ENCODE measurements at regions not wholly inside any gene's neighbourhood (a gene's known extent, or its start where the extent isn't known, plus 50 kb on each side); places are given as distances from the start of the nearest gene placed in this dataset.

DNA sequence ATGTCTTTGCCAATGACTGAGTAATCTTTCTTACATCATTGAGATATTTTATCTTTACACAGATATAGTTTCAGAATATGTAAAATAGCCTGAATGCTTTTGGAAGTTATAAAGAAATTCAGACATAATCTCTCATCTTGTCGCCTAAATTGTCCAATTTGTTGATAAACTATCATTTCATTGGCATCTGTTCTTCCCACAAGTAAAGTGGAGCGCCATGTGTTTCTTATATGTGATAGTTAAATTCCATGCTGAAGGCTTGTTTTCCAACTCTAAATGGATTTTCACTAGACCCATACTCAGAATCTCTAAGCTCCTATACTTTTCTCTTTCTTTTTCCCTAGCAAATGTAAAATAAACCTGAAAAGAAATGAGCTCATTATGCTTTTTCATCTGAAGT lies 640.1 kb upstream of the MBL2 start:
- TF ChIP-seq CTCF (IDR thresholded peaks at IDR 0.05) (no peak), POLR2A (IDR thresholded peaks at IDR 0.05) (no peak)
- DNase-seq (no peak), ATAC-seq (no peak)
- no peak overlapping the region for H3K27ac ChIP-seq
- no peak overlapping the region for H3K4me3 ChIP-seq
- 85 to 90% methylated on average over 2 of the region's 2 CpGs for WGBS, 2 donors
- intact Hi-C loops (cut with DNase I) = no loop called here
- no peaks in the 10 kb centered on the region for H3K36me3 ChIP-seq (replicated peaks in 1 of 2; ENCODE audit: insufficient read depth in 1 of 2, low read depth in 2 of 2)
- H3K9me3 ChIP-seq = no peaks in the 10 kb centered on the region
- H3K4me1 ChIP-seq = no peaks in the 10 kb centered on the region
- no peaks in the 10 kb centered on the region for H3K27me3 ChIP-seq

DNA sequence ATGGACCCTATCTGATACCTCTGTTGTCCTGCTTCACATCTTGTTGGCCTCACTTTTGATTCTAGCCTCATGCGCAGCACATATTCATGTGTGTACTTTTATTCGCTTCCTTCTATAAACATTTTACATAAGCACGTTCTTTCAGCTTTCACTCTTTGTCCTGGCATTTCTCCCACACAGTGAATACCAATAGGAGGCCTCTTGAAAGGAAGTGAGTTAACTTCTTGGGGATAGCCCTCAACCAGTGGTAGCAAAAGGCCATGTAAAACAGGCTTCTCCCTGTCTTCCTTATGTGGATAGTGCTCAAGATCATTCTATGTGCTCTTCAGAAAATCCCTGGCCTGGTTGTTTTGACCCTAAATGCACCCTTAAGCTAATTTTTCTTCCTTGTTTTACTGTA lies 633.9 kb upstream of the MBL2 start:
- Histone ChIP-seq H3K27me3 (no peaks in the 10 kb centered on the region), H3K9me3 (no peaks in the 10 kb centered on the region), H3K27ac (no peak overlapping the region), H3K36me3 (replicated peaks in 1 of 2; ENCODE audit: insufficient read depth in 1 of 2, low read depth in 2 of 2) (no peaks in the 10 kb centered on the region), H3K4me1 (no peaks in the 10 kb centered on the region), H3K4me3 (no peak overlapping the region)
- ATAC-seq (no peak), DNase-seq (no peak)
- TF ChIP-seq CTCF (IDR thresholded peaks at IDR 0.05) (no peak), POLR2A (IDR thresholded peaks at IDR 0.05) (no peak)
- intact Hi-C loops (cut with DNase I) = no loop called here
- WGBS, 2 donors = 72 to 75% methylated on average over 3 of the region's 3 CpGs

GRCh38 chr10:53403688-53404087 lies 631.1 kb upstream of the MBL2 start:
- Histone ChIP-seq H3K36me3 (replicated peaks in 1 of 2; ENCODE audit: insufficient read depth in 1 of 2, low read depth in 2 of 2) (no peaks in the 10 kb centered on the region), H3K27me3 (no peaks in the 10 kb centered on the region), H3K4me1 (no peaks in the 10 kb centered on the region), H3K4me3 (no peak overlapping the region), H3K9me3 (no peaks in the 10 kb centered on the region), H3K27ac (no peak overlapping the region)
- TF ChIP-seq CTCF (IDR thresholded peaks at IDR 0.05) (no peak), POLR2A (IDR thresholded peaks at IDR 0.05) (no peak)
- intact Hi-C loops (cut with DNase I) = no loop called here
- WGBS, 2 donors = 23 to 25% methylated on average over 2 to 4 of the region's 4 CpGs
- ATAC-seq (peak; percentile 63), DNase-seq (peak; percentile 56 to 88 (median 80))

- WGBS, 2 donors = 45 to 51% methylated on average over 3 of the region's 3 CpGs
Measured at GRCh38 chr10:53402594-53402993, 630.0 kb upstream of the MBL2 start.

More at GRCh38 chr10:53402594-53402993, 630.0 kb upstream of the MBL2 start:
- no peaks in the 10 kb centered on the region for H3K9me3 ChIP-seq
- no peak overlapping the region for H3K27ac ChIP-seq
- intact Hi-C loops (cut with DNase I) = no loop called here
- DNase-seq (no peak), ATAC-seq (no peak)
- no peaks in the 10 kb centered on the region for H3K4me1 ChIP-seq
- H3K36me3 ChIP-seq (replicated peaks in 1 of 2; ENCODE audit: insufficient read depth in 1 of 2, low read depth in 2 of 2) = no peaks in the 10 kb centered on the region
- no peaks in the 10 kb centered on the region for H3K27me3 ChIP-seq
- H3K4me3 ChIP-seq = no peak overlapping the region
- TF ChIP-seq POLR2A (IDR thresholded peaks at IDR 0.05) = no peak
- no peak for TF ChIP-seq CTCF (IDR thresholded peaks at IDR 0.05)
